Neural cell (in vitro differentiated cells): ENCODE measurements at regions not wholly inside any gene's neighbourhood (a gene's known extent, or its start where the extent isn't known, plus 50 kb on each side); places are given as distances from the start of the nearest gene placed in this dataset.

ENCODE experiments used
- H2AFZ ChIP-seq: fragments of 200-600, 300-800 bp; sonication (generic), shearing (Covaris generic); 2 replicates; pipeline ENCODE4 v1.6.0; 2014; ENCODE audit warnings: low read depth, mild to moderate bottlenecking, antibody characterized with exemption, low read length, moderate library complexity
- H3F3A ChIP-seq: fragments of 200-600 bp; shearing (Covaris generic); 2 replicates; pipeline ENCODE4 v1.6.1; 2016; ENCODE audit warnings: mild to moderate bottlenecking, moderate library complexity, mixed read lengths, antibody characterized with exemption, low read length; ENCODE audit not compliant: insufficient read depth, poor library complexity, severe bottlenecking
- H3K27ac ChIP-seq: fragments of 200-600, 300-800 bp; sonication (generic), shearing (Covaris generic); 2 replicates; pipeline ENCODE4 v1.5.1; 2014; ENCODE audit warnings: mild to moderate bottlenecking, low read length, moderate library complexity
- H3K27me3 ChIP-seq: fragments of 300-800, 200-600 bp; sonication (generic), shearing (Covaris generic); 2 replicates; pipeline ENCODE4 v1.6.0; 2014; ENCODE audit warnings: mild to moderate bottlenecking, low read depth, low read length, moderate library complexity; ENCODE audit not compliant: insufficient read depth
- H3K36me3 ChIP-seq: fragments of 300-800, 200-600 bp; sonication (generic), shearing (Covaris generic); 2 replicates; pipeline ENCODE4 v1.5.1; 2014; ENCODE audit warnings: mild to moderate bottlenecking, antibody characterized with exemption, low read length, moderate library complexity; ENCODE audit not compliant: insufficient read depth
- H3K4me2 ChIP-seq: fragments of 300-800, 200-600 bp; sonication (generic), shearing (Covaris generic); 2 replicates; pipeline ENCODE4 v1.6.0; 2014; ENCODE audit warnings: mild to moderate bottlenecking, low read length
- H3K4me3 ChIP-seq: fragments of 300-800, 200-600 bp; sonication (generic), shearing (Covaris generic); 2 replicates; pipeline ENCODE4 v1.5.1; 2014; ENCODE audit warnings: mild to moderate bottlenecking, low read length, moderate library complexity
- H3K79me2 ChIP-seq: fragments of 200-600 bp; shearing (Covaris generic); replicated peaks from 2 replicates; pipeline ENCODE4 v1.6.0; 2014; ENCODE audit warnings: mild to moderate bottlenecking, low read length, moderate library complexity; ENCODE audit not compliant: insufficient read depth
- H3K9ac ChIP-seq: fragments of 300-800, 200-600 bp; sonication (generic), shearing (Covaris generic); 2 replicates; pipeline ENCODE4 v1.6.1; 2016; ENCODE audit warnings: mild to moderate bottlenecking, low read length, mixed read lengths
- H3K9me2 ChIP-seq: fragments of 200-600 bp; shearing (Covaris generic); 2 replicates; pipeline ENCODE4 v1.6.1; 2016; ENCODE audit warnings: mild to moderate bottlenecking, low read length, mixed read lengths; ENCODE audit not compliant: insufficient read depth
- H3K9me3 ChIP-seq: fragments of 200-600, 300-800 bp; sonication (generic), shearing (Covaris generic); 2 replicates; pipeline ENCODE4 v1.6.1; 2016; ENCODE audit warnings: mild to moderate bottlenecking, mixed run types, low read length, moderate library complexity, mixed read lengths
- H4K20me1 ChIP-seq: fragments of 200-600 bp; shearing (Covaris generic); 2 replicates; pipeline ENCODE4 v1.6.1; 2016; ENCODE audit warnings: mild to moderate bottlenecking, mixed run types; ENCODE audit not compliant: insufficient read depth
- CTCF ChIP-seq: fragments of 450-650 bp; IDR thresholded peaks from 2 replicates; pipeline ENCODE4 v1.5.1; 2014; ENCODE audit warnings: antibody characterized with exemption, mild to moderate bottlenecking, moderate library complexity; ENCODE audit not compliant: poor library complexity, severe bottlenecking
- EP300 ChIP-seq: fragments of 450-650 bp; conservative IDR thresholded peaks from 2 replicates; pipeline ENCODE4 v1.6.1; 2014; ENCODE audit warnings: antibody characterized with exemption, mild to moderate bottlenecking, moderate library complexity; ENCODE audit not compliant: poor library complexity, severe bottlenecking
- EZH2 ChIP-seq: fragments of 200-600, 300-800 bp; shearing (Covaris generic), sonication (generic); IDR thresholded peaks from 2 replicates; pipeline ENCODE4 v1.6.1; 2014; ENCODE audit warnings: antibody characterized with exemption, low read length, borderline replicate concordance, mild to moderate bottlenecking; ENCODE audit not compliant: insufficient read depth, poor library complexity, severe bottlenecking
- MXI1 ChIP-seq: fragments of 450-650 bp; conservative IDR thresholded peaks from 2 replicates; pipeline ENCODE4 v1.6.1; 2014; ENCODE audit warnings: antibody characterized with exemption, mild to moderate bottlenecking; ENCODE audit not compliant: poor library complexity, severe bottlenecking
- POLR2AphosphoS5 ChIP-seq: IDR thresholded peaks from 2 replicates; pipeline ENCODE4 v1.6.1; 2012
- RAD21 ChIP-seq: fragments of 450-650 bp; conservative IDR thresholded peaks from 2 replicates; pipeline ENCODE4 v1.6.1; 2014; ENCODE audit warnings: antibody characterized with exemption, mild to moderate bottlenecking, moderate library complexity
- REST ChIP-seq: IDR thresholded peaks from 2 replicates; pipeline ENCODE4 v1.6.1; 2012; ENCODE audit warnings: borderline replicate concordance
- SMC3 ChIP-seq: fragments of 450-650 bp; conservative IDR thresholded peaks from 2 replicates; pipeline ENCODE4 v1.6.1; 2014; ENCODE audit warnings: antibody characterized with exemption, mild to moderate bottlenecking, moderate library complexity; ENCODE audit not compliant: poor library complexity
- TAF1 ChIP-seq: IDR thresholded peaks from 2 replicates; pipeline ENCODE4 v1.6.1; 2012; ENCODE audit warnings: low read depth

GRCh38 chr2:235206399-235206798, 254.6 kb downstream of the SH3BP4 start:
- Histone ChIP-seq H3K9me3 (no peaks in the 10 kb centered on the region), H3F3A (no peaks in the 10 kb centered on the region)

GRCh38 chr2:235206980-235207579, 255.3 kb downstream of the SH3BP4 start:
- H3K9me3 ChIP-seq, result no peaks in the 10 kb centered on the region
- H2AFZ ChIP-seq, result no peak overlapping the region
- H3K27ac ChIP-seq, result no peak overlapping the region
- no peak overlapping the region for H3K4me2 ChIP-seq
- H3F3A ChIP-seq, result no peaks in the 10 kb centered on the region
- H3K4me3 ChIP-seq, result no peak overlapping the region
- H3K9me2 ChIP-seq, result no peaks in the 10 kb centered on the region
- H3K27me3 ChIP-seq, result no peaks in the 10 kb centered on the region
- H3K36me3 ChIP-seq, result no peaks in the 10 kb centered on the region
- H3K79me2 ChIP-seq, result no peaks in the 10 kb centered on the region
- TF ChIP-seq POLR2AphosphoS5 (no peak), EZH2 (no peak), REST (no peak), TAF1 (no peak), CTCF (no peak), RAD21 (no peak)
- H4K20me1 ChIP-seq, result no peaks in the 10 kb centered on the region
- H3K9ac ChIP-seq, result no peak overlapping the region

More at GRCh38 chr2:235206399-235206798, 254.6 kb downstream of the SH3BP4 start:
- Histone ChIP-seq H3K4me3 (no peak overlapping the region), H3K27me3 (no peaks in the 10 kb centered on the region), H3K4me2 (no peak overlapping the region), H3K79me2 (no peaks in the 10 kb centered on the region), H4K20me1 (no peaks in the 10 kb centered on the region), H3K9me2 (no peaks in the 10 kb centered on the region), H3K36me3 (no peaks in the 10 kb centered on the region), H3K9ac (no peak overlapping the region), H2AFZ (no peak overlapping the region), H3K27ac (no peak overlapping the region)
- TF ChIP-seq REST, result no peak
- no peak for TF ChIP-seq EP300
- TF ChIP-seq POLR2AphosphoS5, result no peak
- TF ChIP-seq CTCF, result no peak
- no peak for TF ChIP-seq TAF1
- TF ChIP-seq EZH2, result no peak
- TF ChIP-seq SMC3, result no peak
- TF ChIP-seq MXI1, result no peak
- TF ChIP-seq RAD21, result no peak
